Trophoblast cell (in vitro differentiated cells and primary cell): ENCODE measurements at regions not wholly inside any gene's neighbourhood (a gene's known extent, or its start where the extent isn't known, plus 50 kb on each side); places are given as distances from the start of the nearest gene placed in this dataset.

Experiments
- DNase-seq, 2 donors: peaks; one replicate each; pipeline ENCODE4 v3.0.0-alpha.2; 2016
- H2AFZ ChIP-seq: 2 replicates; pipeline ENCODE4 v1.6.1; 2013; ENCODE audit warnings: low read length, moderate library complexity, mild to moderate bottlenecking; ENCODE audit not compliant: insufficient read depth, poor library complexity
- H2AK5ac ChIP-seq: 2 replicates; pipeline ENCODE4 v1.6.1; 2013; ENCODE audit warnings: mild to moderate bottlenecking, low read length
- H2BK120ac ChIP-seq: 2 replicates; pipeline ENCODE4 v1.6.1; 2013; ENCODE audit warnings: low read length, mild to moderate bottlenecking, moderate library complexity; ENCODE audit not compliant: insufficient read depth, poor library complexity
- H2BK12ac ChIP-seq: 2 replicates; pipeline ENCODE4 v1.6.1; 2013; ENCODE audit warnings: mild to moderate bottlenecking, low read length, moderate library complexity
- H2BK5ac ChIP-seq: 2 replicates; pipeline ENCODE4 v1.6.1; 2013; ENCODE audit warnings: low read length, low read depth, moderate library complexity, mild to moderate bottlenecking; ENCODE audit not compliant: poor library complexity
- H3K14ac ChIP-seq: 2 replicates; pipeline ENCODE4 v1.6.1; 2013; ENCODE audit warnings: mild to moderate bottlenecking, low read length
- H3K18ac ChIP-seq: 2 replicates; pipeline ENCODE4 v1.6.1; 2013; ENCODE audit warnings: mild to moderate bottlenecking, low read length
- H3K23ac ChIP-seq: 2 replicates; pipeline ENCODE4 v1.6.1; 2013; ENCODE audit warnings: low read length
- H3K27ac ChIP-seq: 2 replicates; pipeline ENCODE4 v1.5.1; 2013; ENCODE audit warnings: low read depth, mild to moderate bottlenecking, inconsistent platforms, low read length, moderate library complexity
- H3K27me3 ChIP-seq: 2 replicates; pipeline ENCODE4 v1.6.1; 2013; ENCODE audit warnings: inconsistent platforms, mild to moderate bottlenecking, low read length, moderate library complexity; ENCODE audit not compliant: insufficient read depth
- H3K36me3 ChIP-seq, 2 experiments: 1 replicate in 1 of 2; 2 replicates in 1 of 2; pipeline ENCODE4 v1.6.1; 2013; ENCODE audit warnings: low read length in 2 of 2, mild to moderate bottlenecking in 2 of 2, moderate library complexity in 1 of 2; ENCODE audit not compliant: insufficient read depth in 2 of 2, control insufficient read depth in 1 of 2
- H3K4ac ChIP-seq: 2 replicates; pipeline ENCODE4 v1.6.1; 2013; ENCODE audit warnings: low read depth, mild to moderate bottlenecking, low read length, moderate library complexity
- H3K4me1 ChIP-seq, 2 experiments: 1 replicate in 1 of 2; 2 replicates in 1 of 2; pipeline ENCODE4 v1.6.1; 2013; ENCODE audit warnings: low read length in 2 of 2, mild to moderate bottlenecking in 2 of 2, moderate library complexity in 1 of 2; ENCODE audit not compliant: insufficient read depth in 2 of 2, control insufficient read depth in 1 of 2
- H3K4me2 ChIP-seq: 2 replicates; pipeline ENCODE4 v1.6.1; 2013; ENCODE audit warnings: inconsistent platforms, mild to moderate bottlenecking, low read length, moderate library complexity
- H3K4me3 ChIP-seq: 2 replicates; pipeline ENCODE4 v1.5.1; 2013; ENCODE audit warnings: mild to moderate bottlenecking, low read depth, low read length, inconsistent platforms
- H3K79me1 ChIP-seq: one replicate; pipeline ENCODE4 v1.6.1; 2013; ENCODE audit warnings: low read length
- H3K79me2 ChIP-seq: 2 replicates; pipeline ENCODE4 v1.6.1; 2013; ENCODE audit warnings: low read length, mild to moderate bottlenecking; ENCODE audit not compliant: control insufficient read depth, insufficient read depth, poor library complexity
- H3K9ac ChIP-seq: 2 replicates; pipeline ENCODE4 v1.6.1; 2013; ENCODE audit warnings: mild to moderate bottlenecking, low read length
- H3K9me3 ChIP-seq: 2 replicates; pipeline ENCODE4 v1.6.1; 2013; ENCODE audit warnings: low read depth, mild to moderate bottlenecking, control low read depth, inconsistent platforms, low read length; ENCODE audit not compliant: insufficient read depth
- H4K12ac ChIP-seq: 2 replicates; pipeline ENCODE4 v1.6.1; 2013; ENCODE audit warnings: low read depth, mild to moderate bottlenecking, low read length, moderate library complexity
- H4K8ac ChIP-seq: 2 replicates; pipeline ENCODE4 v1.6.1; 2013; ENCODE audit warnings: low read depth, mild to moderate bottlenecking, low read length, moderate library complexity
- H4K91ac ChIP-seq: one replicate; pipeline ENCODE4 v1.6.1; 2013; ENCODE audit warnings: low read depth, mild to moderate bottlenecking, low read length, moderate library complexity
- WGBS: extraction: QIAGEN DNeasy Blood & Tissue Kit; methylation state at CpG from one replicate; pipeline ENCODE4 v1.1.7; 2013; ENCODE audit warnings: missing lambda C conversion rate; ENCODE audit not compliant: insufficient read length, insufficient coverage; ENCODE audit errors: extremely low coverage; 5-methylcytosine and 5-hydroxymethylcytosine counted together

- Histone ChIP-seq H3K79me1 (no peaks in the 10 kb centered on the region), H3K14ac (no peak overlapping the region), H3K9ac (no peak overlapping the region), H3K36me3 (no peaks in the 10 kb centered on the region), H4K12ac (no peak overlapping the region), H2BK120ac (no peak overlapping the region), H2BK5ac (no peak overlapping the region), H3K27me3 (no peaks in the 10 kb centered on the region), H3K18ac (no peak overlapping the region), H2AK5ac (no peak overlapping the region), H3K27ac (no peak overlapping the region), H4K8ac (no peak overlapping the region), H3K4me3 (no peak overlapping the region), H3K23ac (no peak overlapping the region), H2BK12ac (no peak overlapping the region), H2AFZ (no peak overlapping the region), H3K9me3 (no peaks in the 10 kb centered on the region), H3K4me2 (no peak overlapping the region), H3K4me1 (no peaks in the 10 kb centered on the region), H3K4ac (no peak overlapping the region), H4K91ac (no peak overlapping the region), H3K79me2 (no peaks in the 10 kb centered on the region)
- DNase-seq: peak in 1 of 2 donors; percentile 41
- no CpG with 5 or more reads among the region's 4 CpGs for WGBS
Observed at GRCh38 chr5:25484391-25484790, 839.6 kb upstream of the CDH10 start.

GRCh38 chr5:25481463-25481862, 836.7 kb upstream of the CDH10 start:
- no peaks in the 10 kb centered on the region for H3K27me3 ChIP-seq
- no peak overlapping the region for H3K4me2 ChIP-seq
- no peak overlapping the region for H2AFZ ChIP-seq
- H4K12ac ChIP-seq: no peak overlapping the region
- no peak overlapping the region for H3K18ac ChIP-seq
- H4K91ac ChIP-seq: no peak overlapping the region
- H3K27ac ChIP-seq: no peak overlapping the region
- H3K79me1 ChIP-seq: no peaks in the 10 kb centered on the region
- H3K4me1 ChIP-seq: no peaks in the 10 kb centered on the region
- H3K4me3 ChIP-seq: no peak overlapping the region
- no peak for DNase-seq
- H3K9ac ChIP-seq: no peak overlapping the region
- H2BK120ac ChIP-seq: no peak overlapping the region
- no peak overlapping the region for H2BK5ac ChIP-seq
- no peak overlapping the region for H3K23ac ChIP-seq
- no peak overlapping the region for H4K8ac ChIP-seq
- WGBS: no CpG with 5 or more reads among the region's 2 CpGs
- H3K14ac ChIP-seq: no peak overlapping the region
- H3K4ac ChIP-seq: no peak overlapping the region
- H3K36me3 ChIP-seq: no peaks in the 10 kb centered on the region
- no peak overlapping the region for H2AK5ac ChIP-seq
- H2BK12ac ChIP-seq: no peak overlapping the region
- H3K9me3 ChIP-seq: no peaks in the 10 kb centered on the region
- no peaks in the 10 kb centered on the region for H3K79me2 ChIP-seq

DNA sequence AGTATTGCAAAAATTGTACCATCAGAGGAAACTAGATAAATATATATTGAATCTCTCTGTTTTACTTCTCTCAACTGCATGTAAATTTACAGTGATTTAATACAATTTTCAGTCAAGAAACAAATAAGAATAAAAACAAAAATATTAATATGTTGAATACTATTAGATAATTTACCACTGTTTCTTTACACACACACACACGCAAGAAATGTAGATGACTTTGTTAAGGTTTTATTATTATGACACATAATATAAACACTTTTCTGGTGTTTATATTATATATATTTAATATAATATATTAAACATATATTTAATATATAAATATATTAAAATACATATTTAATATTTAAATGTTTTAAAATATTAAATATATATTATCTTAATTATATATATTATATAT, 814.3 kb upstream of the CDH10 start:
- no peak for DNase-seq
- no peaks in the 10 kb centered on the region for H3K79me1 ChIP-seq
- no peak overlapping the region for H3K14ac ChIP-seq

DNA sequence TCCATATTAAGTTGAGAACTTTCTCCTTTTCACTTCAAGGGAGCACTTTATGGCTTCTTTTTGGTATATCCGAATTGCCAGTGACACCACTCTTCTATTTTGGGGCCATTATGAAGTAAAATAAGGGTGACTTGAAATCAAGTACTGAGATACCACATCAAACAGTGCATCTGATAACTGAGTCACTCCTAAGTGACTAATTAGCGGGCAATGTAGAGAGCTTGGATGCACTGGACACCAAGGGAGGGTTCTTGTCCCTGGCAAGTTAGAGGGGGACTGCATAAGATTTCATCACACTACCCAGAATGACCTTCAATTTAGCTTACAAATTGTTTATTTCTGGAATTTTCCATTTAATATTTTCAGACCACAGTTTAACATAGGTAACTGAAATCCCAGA, 813.9 kb upstream of the CDH10 start:
- H2BK12ac ChIP-seq: no peak overlapping the region
- no peak overlapping the region for H3K9ac ChIP-seq
- no peak overlapping the region for H3K23ac ChIP-seq
- no CpG with 5 or more reads among the region's 2 CpGs for WGBS
- no peaks in the 10 kb centered on the region for H3K36me3 ChIP-seq
- H3K79me1 ChIP-seq: no peaks in the 10 kb centered on the region
- H3K4me3 ChIP-seq: no peak overlapping the region
- peaks cover 0 to 2% of the 10 kb centered on the region in 2 experiments for H3K4me1 ChIP-seq
- no peak overlapping the region for H2AK5ac ChIP-seq
- no peak overlapping the region for H3K14ac ChIP-seq
- H3K27ac ChIP-seq: no peak overlapping the region
- H2AFZ ChIP-seq: no peak overlapping the region
- H3K4ac ChIP-seq: no peak overlapping the region
- H3K9me3 ChIP-seq: no peaks in the 10 kb centered on the region
- no peak overlapping the region for H3K18ac ChIP-seq
- H4K8ac ChIP-seq: no peak overlapping the region
- H2BK120ac ChIP-seq: no peak overlapping the region
- H3K79me2 ChIP-seq: no peaks in the 10 kb centered on the region
- no peak overlapping the region for H4K12ac ChIP-seq
- H2BK5ac ChIP-seq: no peak overlapping the region
- H3K4me2 ChIP-seq: no peak overlapping the region
- no peak overlapping the region for H4K91ac ChIP-seq
- DNase-seq: peak in 1 of 2 donors; percentile 21
- H3K27me3 ChIP-seq: no peaks in the 10 kb centered on the region

More for the DNA sequence above, 814.3 kb upstream of the CDH10 start:
- Histone ChIP-seq H3K27ac (no peak overlapping the region), H3K4me3 (no peak overlapping the region), H4K91ac (no peak overlapping the region), H3K18ac (no peak overlapping the region), H3K4me1 (peaks cover 0 to 2% of the 10 kb centered on the region in 2 experiments), H3K9ac (no peak overlapping the region), H4K8ac (no peak overlapping the region), H3K36me3 (no peaks in the 10 kb centered on the region), H3K4ac (no peak overlapping the region), H2BK12ac (no peak overlapping the region), H4K12ac (no peak overlapping the region), H3K79me2 (no peaks in the 10 kb centered on the region), H2AK5ac (no peak overlapping the region), H3K27me3 (no peaks in the 10 kb centered on the region), H3K9me3 (no peaks in the 10 kb centered on the region), H2BK120ac (no peak overlapping the region), H2AFZ (no peak overlapping the region), H3K4me2 (no peak overlapping the region), H2BK5ac (no peak overlapping the region), H3K23ac (no peak overlapping the region)
- no CpG with 5 or more reads among the region's 1 CpG for WGBS
